Gastroesophageal sphincter (tissue), 3 donors: ENCODE measurements at regions not wholly inside any gene's neighbourhood (a gene's known extent, or its start where the extent isn't known, plus 50 kb on each side); places are given as distances from the start of the nearest gene placed in this dataset.

Experiments
- CTCF ChIP-seq, 4 experiments: fragments of 200-600 bp in 2 of 4; fragments of 450-650 bp in 2 of 4; sonication (generic) in 1 of 4; IDR thresholded peaks; one replicate each; pipeline ENCODE4 v1.5.1; 2017 to 2019; ENCODE audit warnings: antibody characterized with exemption in 4 of 4, mild to moderate bottlenecking in 2 of 4, moderate library complexity in 2 of 4
- EP300 ChIP-seq: sonication (generic); formaldehyde crosslinking; IDR thresholded peaks from one replicate; pipeline ENCODE4 v1.6.1; 2017; ENCODE audit warnings: antibody characterized with exemption, mild to moderate bottlenecking
- POLR2A ChIP-seq, 2 donors: fragments of 450-650 bp; IDR thresholded peaks; one replicate each; pipeline ENCODE4 v1.6.1; 2017; ENCODE audit warnings: antibody characterized with exemption in 2 of 2, mild to moderate bottlenecking in 2 of 2, moderate library complexity in 1 of 2
- POLR2AphosphoS5 ChIP-seq: sonication (generic); formaldehyde crosslinking; IDR thresholded peaks from one replicate; pipeline ENCODE4 v1.6.1; 2017; ENCODE audit warnings: antibody characterized with exemption

- no peak for TF ChIP-seq POLR2A (IDR thresholded peaks at IDR 0.05)
- no peak for TF ChIP-seq CTCF (IDR thresholded peaks at IDR 0.05)
- no peak for TF ChIP-seq POLR2AphosphoS5
- no peak for TF ChIP-seq EP300
Measured at GRCh38 chr5:12183003-12183402, 278.8 kb upstream of the CTNND2 start.
